Lower leg skin (tissue), 4 donors: ENCODE measurements at regions not wholly inside any gene's neighbourhood (a gene's known extent, or its start where the extent isn't known, plus 50 kb on each side); places are given as distances from the start of the nearest gene placed in this dataset.

ENCODE experiments used
- DNase-seq, 2 donors: peaks; one replicate each; pipeline ENCODE4 v3.0.0-alpha.2; 2019; ENCODE audit warnings: low spot score in 2 of 2
- H3K4me3 ChIP-seq: fragments of 200-600 bp; sonication (generic); 2 replicates; pipeline ENCODE4 v1.5.1; 2017; ENCODE audit warnings: mild to moderate bottlenecking, low read depth; ENCODE audit not compliant: poor library complexity, severe bottlenecking
- CTCF ChIP-seq, 3 donors: fragments of 450-650 bp; IDR thresholded peaks; one replicate each; pipeline ENCODE4 v1.5.1; 2016; ENCODE audit warnings: antibody characterized with exemption in 3 of 3, mild to moderate bottlenecking in 3 of 3, moderate library complexity in 2 of 3
- POLR2A ChIP-seq, 2 donors: fragments of 450-650 bp; IDR thresholded peaks; one replicate each; pipeline ENCODE4 v1.6.1; 2016 to 2017; ENCODE audit warnings: antibody characterized with exemption in 2 of 2, mild to moderate bottlenecking in 1 of 2, moderate library complexity in 1 of 2
- WGBS, 2 donors: methylation state at CpG; one replicate each; pipeline ENCODE4 v1.1.5; 2018; 5-methylcytosine and 5-hydroxymethylcytosine counted together
- intact Hi-C: fragments of 100-400 bp; cut with DNase I; formaldehyde crosslinking; loops from one replicate; pipeline ENCODE4 v1.15.0; 2023; ENCODE audit warnings: low total_unique reads

- 74 to 79% methylated on average over 2 of the region's 2 CpGs for WGBS, 2 donors
- TF ChIP-seq CTCF (IDR thresholded peaks at IDR 0.05) (no peak), POLR2A (IDR thresholded peaks at IDR 0.05) (no peak)
- H3K4me3 ChIP-seq, result no peak overlapping the region
- DNase-seq, result no peak
- intact Hi-C loops, result no loop called here
Observed at GRCh38 chrX:92224406-92224805, 445.2 kb downstream of the PCDH11X start.

DNA sequence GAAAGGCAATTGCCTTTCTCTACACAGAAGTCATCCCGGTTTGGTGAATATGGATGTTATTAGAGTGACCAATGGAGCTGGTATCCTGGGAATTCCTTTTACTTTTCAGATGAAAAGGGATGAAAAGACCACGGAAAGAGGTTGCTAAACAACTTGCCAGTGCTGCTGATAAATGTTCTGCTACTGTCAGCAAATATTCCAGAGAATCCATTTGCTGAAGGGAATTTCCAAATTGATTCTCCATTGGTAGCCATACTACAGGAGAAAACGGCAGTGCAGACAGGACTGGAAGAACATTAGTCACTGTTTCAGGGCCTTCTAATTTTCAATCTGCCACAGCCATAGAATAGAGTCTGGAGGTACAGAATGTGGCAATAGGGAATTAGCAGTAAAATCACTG, 451.5 kb downstream of the PCDH11X start:
- 49 to 58% methylated on average over 3 of the region's 3 CpGs for WGBS, 2 donors
- DNase-seq, result no peak
- no peak overlapping the region for H3K4me3 ChIP-seq
- intact Hi-C loops, result no loop called here
- TF ChIP-seq POLR2A (IDR thresholded peaks at IDR 0.05), result no peak
- no peak for TF ChIP-seq CTCF (IDR thresholded peaks at IDR 0.05)

DNA sequence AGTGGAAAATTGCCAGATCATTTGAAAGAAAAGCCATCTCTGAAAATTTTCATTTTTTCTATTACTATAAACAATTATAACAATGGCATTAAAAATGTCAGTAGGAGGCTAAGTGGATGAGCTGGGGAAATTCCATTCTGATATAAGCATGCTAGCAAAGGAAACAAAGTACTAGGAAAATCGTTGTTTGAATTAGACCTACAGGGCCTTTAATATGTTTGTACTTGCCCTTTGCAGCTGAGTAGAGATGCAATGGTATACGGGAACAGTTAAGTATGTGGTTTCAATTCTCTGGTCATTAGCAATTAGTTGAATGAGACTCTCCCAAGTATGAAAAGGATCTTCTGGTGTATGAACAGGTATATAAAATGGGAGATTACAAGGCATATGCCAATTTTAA, 452.2 kb downstream of the PCDH11X start:
- intact Hi-C loops, result no loop called here
- WGBS, 2 donors, result 38% methylated on average over 2 of the region's 2 CpGs
- no peak for TF ChIP-seq POLR2A (IDR thresholded peaks at IDR 0.05)

GRCh38 chrX:92232182-92232581, 453.0 kb downstream of the PCDH11X start:
- intact Hi-C loops, result no loop called here
- TF ChIP-seq CTCF (IDR thresholded peaks at IDR 0.05) (no peak), POLR2A (IDR thresholded peaks at IDR 0.05) (no peak)
- 59 to 79% methylated on average over 3 of the region's 3 CpGs for WGBS, 2 donors
- H3K4me3 ChIP-seq, result no peak overlapping the region
- DNase-seq, result no peak

More for the DNA sequence above, 452.2 kb downstream of the PCDH11X start:
- no peak overlapping the region for H3K4me3 ChIP-seq
- no peak for DNase-seq

GRCh38 chrX:92241249-92241648, 462.1 kb downstream of the PCDH11X start:
- TF ChIP-seq POLR2A (IDR thresholded peaks at IDR 0.05) (no peak), CTCF (IDR thresholded peaks at IDR 0.05) (no peak)
- DNase-seq, result no peak
- intact Hi-C loops, result no loop called here
- no peak overlapping the region for H3K4me3 ChIP-seq
- 58 to 61% methylated on average over 2 of the region's 2 CpGs for WGBS, 2 donors

DNA sequence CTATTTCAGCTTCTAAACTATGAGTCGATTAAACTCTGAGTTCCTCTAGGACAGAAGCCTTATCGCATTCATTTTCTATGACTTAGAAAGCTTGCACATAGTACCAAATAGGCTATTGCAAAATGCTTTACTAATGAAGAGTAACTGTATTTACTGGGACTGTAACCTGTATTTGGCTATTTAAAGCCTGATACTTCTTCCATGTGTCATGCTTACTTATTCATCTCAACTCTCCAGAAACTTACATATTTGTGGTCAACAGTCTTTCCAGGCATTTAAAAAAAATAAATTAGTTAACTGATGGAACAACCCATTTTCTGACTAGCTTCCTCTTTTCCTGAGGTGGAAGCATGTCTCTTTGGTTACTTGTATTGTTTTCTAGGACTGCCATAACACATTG, 467.9 kb downstream of the PCDH11X start:
- H3K4me3 ChIP-seq, result no peak overlapping the region
- DNase-seq, result no peak
- TF ChIP-seq POLR2A (IDR thresholded peaks at IDR 0.05) (no peak), CTCF (IDR thresholded peaks at IDR 0.05) (no peak)
- intact Hi-C loops, result loop anchor here (5.0 kb wide), 1 partner anchor 60 kb away; no protein-coding TSS in a partner anchor
- 89 to 93% methylated on average over 2 of the region's 2 CpGs for WGBS, 2 donors
